ENCODE measurements at regions not wholly inside any gene's neighbourhood (a gene's known extent, or its start where the extent isn't known, plus 50 kb on each side); places are given as distances from the start of the nearest gene placed in this dataset.

- no peak overlapping the region for H3K4me3 ChIP-seq (ENCODE audit: control insufficient read depth in 1 of 7, extremely low read depth in 1 of 7, insufficient read depth in 4 of 7, low read depth in 2 of 7, low read length in 6 of 7)
- peak; percentile 58 to 79 (median 73) for DNase-seq
- WGBS (ENCODE audit: insufficient coverage): no CpG with 5 or more reads among the region's 1 CpG
- no peaks in the 10 kb centered on the region for H3K9me3 ChIP-seq (ENCODE audit: control extremely low read depth in 1 of 5, control insufficient read depth in 4 of 5, insufficient read depth in 2 of 5, low read depth in 1 of 5, low read length in 4 of 5)
- H3K36me3 ChIP-seq (ENCODE audit: control insufficient read depth in 4 of 4, insufficient read depth in 4 of 4, low read length in 3 of 4): no peaks in the 10 kb centered on the region
- H3K4me1 ChIP-seq (ENCODE audit: control extremely low read depth in 1 of 4, control insufficient read depth in 4 of 4, insufficient read depth in 4 of 4, low read length in 3 of 4): no peaks in the 10 kb centered on the region
- ChIA-PET POLR2A (no interaction called here), CTCF (interaction anchor here (0.7 to 3.8 kb wide), 11 partner anchors 11 to 1446 kb away, joined by 3 to 15 read pairs (median 4); no protein-coding TSS in a partner anchor)
- no peak overlapping the region for H3K27ac ChIP-seq (ENCODE audit: insufficient read depth in 1 of 2, low read depth in 1 of 2, low read length in 2 of 2, poor library complexity in 1 of 2, severe bottlenecking in 2 of 2)
- peaks cover 0 to 2% (median 0%) of the 10 kb centered on the region in 5 experiments for H3K27me3 ChIP-seq (replicated peaks in 2 of 5; ENCODE audit: control insufficient read depth in 4 of 5, insufficient read depth in 5 of 5, low read length in 4 of 5)
Observed at GRCh38 chr21:23853796-23854379, 1753.4 kb downstream of the MRPL39 start.

GRCh38 chr21:23837564-23837963 lies 1769.7 kb downstream of the MRPL39 start:
- CTCF ChIA-PET: no interaction called here
- POLR2A ChIA-PET: no interaction called here
- no peak for DNase-seq

GRCh38 chr21:23822760-23823159 lies 1784.5 kb downstream of the MRPL39 start:
- Histone ChIP-seq H3K27ac (ENCODE audit: insufficient read depth in 1 of 2, low read depth in 1 of 2, low read length in 2 of 2, poor library complexity in 1 of 2, severe bottlenecking in 2 of 2) (no peak overlapping the region), H3K27me3 (replicated peaks in 2 of 5; ENCODE audit: control insufficient read depth in 4 of 5, insufficient read depth in 5 of 5, low read length in 4 of 5) (no peaks in the 10 kb centered on the region), H3K36me3 (ENCODE audit: control insufficient read depth in 4 of 4, insufficient read depth in 4 of 4, low read length in 3 of 4) (no peaks in the 10 kb centered on the region), H3K4me1 (ENCODE audit: control extremely low read depth in 1 of 4, control insufficient read depth in 4 of 4, insufficient read depth in 4 of 4, low read length in 3 of 4) (no peaks in the 10 kb centered on the region), H3K9me3 (ENCODE audit: control extremely low read depth in 1 of 5, control insufficient read depth in 4 of 5, insufficient read depth in 2 of 5, low read depth in 1 of 5, low read length in 4 of 5) (no peaks in the 10 kb centered on the region), H3K4me3 (ENCODE audit: control insufficient read depth in 1 of 7, extremely low read depth in 1 of 7, insufficient read depth in 4 of 7, low read depth in 2 of 7, low read length in 6 of 7) (no peak overlapping the region)
- ChIA-PET CTCF (no interaction called here), POLR2A (no interaction called here)
- WGBS (ENCODE audit: insufficient coverage): no CpG with 5 or more reads among the region's 3 CpGs
- no peak for DNase-seq

More at GRCh38 chr21:23837564-23837963, 1769.7 kb downstream of the MRPL39 start:
- H3K27ac ChIP-seq (ENCODE audit: insufficient read depth in 1 of 2, low read depth in 1 of 2, low read length in 2 of 2, poor library complexity in 1 of 2, severe bottlenecking in 2 of 2): no peak overlapping the region
- H3K4me3 ChIP-seq (ENCODE audit: control insufficient read depth in 1 of 7, extremely low read depth in 1 of 7, insufficient read depth in 4 of 7, low read depth in 2 of 7, low read length in 6 of 7): no peak overlapping the region
- peaks cover 0 to 3% (median 0%) of the 10 kb centered on the region in 4 experiments for H3K4me1 ChIP-seq (ENCODE audit: control extremely low read depth in 1 of 4, control insufficient read depth in 4 of 4, insufficient read depth in 4 of 4, low read length in 3 of 4)
- H3K27me3 ChIP-seq (replicated peaks in 2 of 5; ENCODE audit: control insufficient read depth in 4 of 5, insufficient read depth in 5 of 5, low read length in 4 of 5): no peaks in the 10 kb centered on the region
- peaks cover 0 to 15% (median 5%) of the 10 kb centered on the region in 5 experiments for H3K9me3 ChIP-seq (ENCODE audit: control extremely low read depth in 1 of 5, control insufficient read depth in 4 of 5, insufficient read depth in 2 of 5, low read depth in 1 of 5, low read length in 4 of 5)
- no CpG with 5 or more reads among the region's 3 CpGs for WGBS (ENCODE audit: insufficient coverage)
- H3K36me3 ChIP-seq (ENCODE audit: control insufficient read depth in 4 of 4, insufficient read depth in 4 of 4, low read length in 3 of 4): no peaks in the 10 kb centered on the region

GRCh38 chr21:23817337-23817736 lies 1789.9 kb downstream of the MRPL39 start:
- WGBS (ENCODE audit: insufficient coverage): no CpG with 5 or more reads among the region's 1 CpG

GRCh38 chr21:23812485-23812884 lies 1794.8 kb downstream of the MRPL39 start:
- Histone ChIP-seq H3K27ac (ENCODE audit: insufficient read depth in 1 of 2, low read depth in 1 of 2, low read length in 2 of 2, poor library complexity in 1 of 2, severe bottlenecking in 2 of 2) (no peak overlapping the region), H3K36me3 (ENCODE audit: control insufficient read depth in 4 of 4, insufficient read depth in 4 of 4, low read length in 3 of 4) (no peaks in the 10 kb centered on the region), H3K4me3 (ENCODE audit: control insufficient read depth in 1 of 7, extremely low read depth in 1 of 7, insufficient read depth in 4 of 7, low read depth in 2 of 7, low read length in 6 of 7) (no peak overlapping the region), H3K4me1 (ENCODE audit: control extremely low read depth in 1 of 4, control insufficient read depth in 4 of 4, insufficient read depth in 4 of 4, low read length in 3 of 4) (peaks cover 0 to 14% (median 8%) of the 10 kb centered on the region in 4 experiments), H3K27me3 (replicated peaks in 2 of 5; ENCODE audit: control insufficient read depth in 4 of 5, insufficient read depth in 5 of 5, low read length in 4 of 5) (no peaks in the 10 kb centered on the region), H3K9me3 (ENCODE audit: control extremely low read depth in 1 of 5, control insufficient read depth in 4 of 5, insufficient read depth in 2 of 5, low read depth in 1 of 5, low read length in 4 of 5) (peaks cover 0 to 2% (median 0%) of the 10 kb centered on the region in 5 experiments)
- CTCF ChIA-PET: interaction anchor here (1.0 kb wide), 2 partner anchors 42 to 166 kb away, joined by 3 read pairs; no protein-coding TSS in a partner anchor
- 93% methylated on average over 3 of the region's 4 CpGs for WGBS (ENCODE audit: insufficient coverage)
- POLR2A ChIA-PET: no interaction called here
- no peak for DNase-seq

More at GRCh38 chr21:23817337-23817736, 1789.9 kb downstream of the MRPL39 start:
- ChIA-PET CTCF (no interaction called here), POLR2A (no interaction called here)
- no peak for DNase-seq
- no peaks in the 10 kb centered on the region for H3K36me3 ChIP-seq (ENCODE audit: control insufficient read depth in 4 of 4, insufficient read depth in 4 of 4, low read length in 3 of 4)
- H3K4me1 ChIP-seq (ENCODE audit: control extremely low read depth in 1 of 4, control insufficient read depth in 4 of 4, insufficient read depth in 4 of 4, low read length in 3 of 4): peaks cover 0 to 2% (median under 1%) of the 10 kb centered on the region in 4 experiments
- no peak overlapping the region for H3K4me3 ChIP-seq (ENCODE audit: control insufficient read depth in 1 of 7, extremely low read depth in 1 of 7, insufficient read depth in 4 of 7, low read depth in 2 of 7, low read length in 6 of 7)
- H3K27me3 ChIP-seq (replicated peaks in 2 of 5; ENCODE audit: control insufficient read depth in 4 of 5, insufficient read depth in 5 of 5, low read length in 4 of 5): no peaks in the 10 kb centered on the region
- H3K27ac ChIP-seq (ENCODE audit: insufficient read depth in 1 of 2, low read depth in 1 of 2, low read length in 2 of 2, poor library complexity in 1 of 2, severe bottlenecking in 2 of 2): no peak overlapping the region
- peaks cover 0 to 2% (median 0%) of the 10 kb centered on the region in 5 experiments for H3K9me3 ChIP-seq (ENCODE audit: control extremely low read depth in 1 of 5, control insufficient read depth in 4 of 5, insufficient read depth in 2 of 5, low read depth in 1 of 5, low read length in 4 of 5)

- H3K27me3 ChIP-seq (replicated peaks in 2 of 5; ENCODE audit: control insufficient read depth in 4 of 5, insufficient read depth in 5 of 5, low read length in 4 of 5): no peaks in the 10 kb centered on the region
- peak; percentile 31 to 72 (median 58) for DNase-seq
- H3K4me1 ChIP-seq (ENCODE audit: control extremely low read depth in 1 of 4, control insufficient read depth in 4 of 4, insufficient read depth in 4 of 4, low read length in 3 of 4): peaks cover 0 to 14% (median 8%) of the 10 kb centered on the region in 4 experiments
- WGBS (ENCODE audit: insufficient coverage): 0% methylated on average over 1 of the region's 2 CpGs
- no peak overlapping the region for H3K27ac ChIP-seq (ENCODE audit: insufficient read depth in 1 of 2, low read depth in 1 of 2, low read length in 2 of 2, poor library complexity in 1 of 2, severe bottlenecking in 2 of 2)
- ChIA-PET POLR2A (no interaction called here), CTCF (interaction anchor here (1.0 kb wide), 2 partner anchors 43 to 166 kb away, joined by 3 read pairs; no protein-coding TSS in a partner anchor)
- peaks cover 0 to 2% (median 0%) of the 10 kb centered on the region in 5 experiments for H3K9me3 ChIP-seq (ENCODE audit: control extremely low read depth in 1 of 5, control insufficient read depth in 4 of 5, insufficient read depth in 2 of 5, low read depth in 1 of 5, low read length in 4 of 5)
- H3K4me3 ChIP-seq (ENCODE audit: control insufficient read depth in 1 of 7, extremely low read depth in 1 of 7, insufficient read depth in 4 of 7, low read depth in 2 of 7, low read length in 6 of 7): no peak overlapping the region
- no peaks in the 10 kb centered on the region for H3K36me3 ChIP-seq (ENCODE audit: control insufficient read depth in 4 of 4, insufficient read depth in 4 of 4, low read length in 3 of 4)
Observed at GRCh38 chr21:23811805-23812204, 1795.5 kb downstream of the MRPL39 start.

GRCh38 chr21:23809573-23809972 lies 1797.7 kb downstream of the MRPL39 start:
- Histone ChIP-seq H3K9me3 (ENCODE audit: control extremely low read depth in 1 of 5, control insufficient read depth in 4 of 5, insufficient read depth in 2 of 5, low read depth in 1 of 5, low read length in 4 of 5) (peaks cover 0 to 2% (median 0%) of the 10 kb centered on the region in 5 experiments), H3K27me3 (replicated peaks in 2 of 5; ENCODE audit: control insufficient read depth in 4 of 5, insufficient read depth in 5 of 5, low read length in 4 of 5) (no peaks in the 10 kb centered on the region), H3K4me3 (ENCODE audit: control insufficient read depth in 1 of 7, extremely low read depth in 1 of 7, insufficient read depth in 4 of 7, low read depth in 2 of 7, low read length in 6 of 7) (no peak overlapping the region), H3K27ac (ENCODE audit: insufficient read depth in 1 of 2, low read depth in 1 of 2, low read length in 2 of 2, poor library complexity in 1 of 2, severe bottlenecking in 2 of 2) (no peak overlapping the region), H3K4me1 (ENCODE audit: control extremely low read depth in 1 of 4, control insufficient read depth in 4 of 4, insufficient read depth in 4 of 4, low read length in 3 of 4) (peaks cover 0 to 14% (median 9%) of the 10 kb centered on the region in 4 experiments), H3K36me3 (ENCODE audit: control insufficient read depth in 4 of 4, insufficient read depth in 4 of 4, low read length in 3 of 4) (no peaks in the 10 kb centered on the region)
- DNase-seq: no peak
- ChIA-PET CTCF (interaction anchor here (0.5 kb wide), 1 partner anchor 44 kb away, joined by 4 read pairs; no protein-coding TSS in a partner anchor), POLR2A (no interaction called here)
- no CpG with 5 or more reads among the region's 2 CpGs for WGBS (ENCODE audit: insufficient coverage)
